Esophagus muscularis mucosa (tissue), 4 donors: ENCODE measurements at regions not wholly inside any gene's neighbourhood (a gene's known extent, or its start where the extent isn't known, plus 50 kb on each side); places are given as distances from the start of the nearest gene placed in this dataset.

Experiments
- DNase-seq: peaks from one replicate; pipeline ENCODE4 v3.0.0-alpha.2; 2017; ENCODE audit errors: extremely low spot score
- H3K27ac ChIP-seq, 4 donors: fragments of 200-600 bp; sonication (generic); replicated peaks in 1 of 4; 1 replicate in 3 of 4; 2 replicates in 1 of 4; pipeline ENCODE4 v1.5.1; 2016 to 2019; ENCODE audit warnings: mild to moderate bottlenecking in 1 of 4
- H3K27me3 ChIP-seq, 4 donors: fragments of 200-600 bp; sonication (generic); one replicate each; pipeline versions ENCODE4 v1.5.1 to v1.6.0; 2016 to 2019
- H3K36me3 ChIP-seq, 4 donors: fragments of 200-600 bp; sonication (generic); one replicate each; pipeline ENCODE4 v1.5.1; 2016 to 2019
- H3K4me1 ChIP-seq, 4 donors: fragments of 200-600 bp; sonication (generic); one replicate each; pipeline ENCODE4 v1.5.1; 2016 to 2019
- H3K4me3 ChIP-seq, 4 donors: fragments of 200-600 bp; sonication (generic); 1 replicate in 2 of 4; 2 replicates in 2 of 4; pipeline ENCODE4 v1.5.1; 2016 to 2019; ENCODE audit warnings: mild to moderate bottlenecking in 4 of 4, moderate library complexity in 1 of 4
- H3K9me3 ChIP-seq, 4 donors: fragments of 200-600 bp; sonication (generic); 1 replicate in 3 of 4; 2 replicates in 1 of 4; pipeline ENCODE4 v1.5.1; 2016 to 2019
- EP300 ChIP-seq: sonication (generic); formaldehyde crosslinking; IDR thresholded peaks from one replicate; pipeline ENCODE4 v1.6.1; 2017; ENCODE audit warnings: antibody characterized with exemption
- POLR2A ChIP-seq: fragments of 450-650 bp; IDR thresholded peaks from one replicate; pipeline ENCODE4 v1.6.1; 2017; ENCODE audit warnings: antibody characterized with exemption, moderate library complexity, mild to moderate bottlenecking, low read depth
- POLR2AphosphoS5 ChIP-seq, 2 donors: sonication (generic); formaldehyde crosslinking; IDR thresholded peaks; one replicate each; pipeline ENCODE4 v1.6.1; 2017; ENCODE audit warnings: antibody characterized with exemption in 2 of 2
- WGBS: methylation state at CpG from one replicate; pipeline ENCODE4 v1.1.5; 2018; 5-methylcytosine and 5-hydroxymethylcytosine counted together
- intact Hi-C: fragments of 100-400 bp; cut with DNase I; formaldehyde crosslinking; loops from one replicate; pipeline ENCODE4 v1.15.1; 2023
- TF ChIP-seq, protein P1 (sequence below), 3 experiments: fragments of 200-600 bp in 2 of 3; fragments of 450-650 bp in 1 of 3; sonication (generic) in 2 of 3; IDR thresholded peaks; one replicate each; pipeline ENCODE4 v1.5.1; 2017 to 2019; ENCODE audit warnings: antibody characterized with exemption in 3 of 3, mild to moderate bottlenecking in 2 of 3, moderate library complexity in 1 of 3

DNA sequence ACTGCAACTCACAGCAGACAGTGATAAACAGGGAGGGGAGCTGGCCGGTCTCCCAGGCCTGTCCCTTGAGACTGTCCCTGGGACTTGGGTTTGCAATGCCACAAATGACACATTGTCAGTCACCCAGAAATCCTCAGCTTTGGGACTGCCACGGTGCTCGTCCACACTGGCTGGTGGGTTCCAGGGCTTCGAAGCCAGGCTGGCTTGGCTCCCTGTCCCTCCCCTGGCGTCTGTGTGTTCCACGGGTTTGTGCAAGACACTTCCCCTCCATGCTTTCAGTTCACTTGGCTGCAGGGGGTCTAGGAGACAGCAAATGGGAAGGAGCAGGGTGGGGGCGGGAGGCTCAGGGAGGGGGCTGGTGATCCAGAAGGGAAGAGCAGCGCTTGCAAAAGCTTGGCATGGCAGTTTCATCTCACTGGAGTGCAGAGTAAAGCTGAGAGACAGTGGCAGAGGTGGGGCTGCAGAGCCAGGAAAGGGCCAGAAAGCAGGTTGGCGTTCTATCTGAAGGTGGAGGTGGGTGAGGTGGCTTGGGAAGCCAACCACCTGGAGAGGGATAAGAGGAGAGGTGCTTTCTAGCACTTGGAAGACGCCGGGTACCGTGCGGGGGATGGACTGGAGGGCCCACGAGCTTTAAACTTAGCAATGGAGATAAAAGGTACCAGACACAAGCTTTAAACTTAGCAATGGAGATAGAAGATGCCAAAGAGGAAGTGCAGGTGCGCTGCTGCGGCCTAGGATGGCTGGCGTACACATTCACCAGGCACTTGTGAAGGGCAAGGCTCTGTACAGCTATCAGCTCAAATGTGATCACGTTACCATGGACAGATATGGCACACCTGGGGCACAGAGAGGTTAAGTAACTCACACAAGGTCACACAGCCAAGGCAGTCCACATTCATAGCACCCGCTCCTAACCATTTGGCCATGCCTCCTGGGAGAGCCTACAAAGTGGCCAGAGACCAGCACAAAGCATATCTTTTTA lies 86.4 kb upstream of the SHISAL1 start:
- Histone ChIP-seq H3K4me1 (no peaks in the 10 kb centered on the region), H3K27ac (no peak overlapping the region), H3K4me3 (no peak overlapping the region), H3K36me3 (no peaks in the 10 kb centered on the region), H3K27me3 (peaks cover 0 to 4% (median 0%) of the 10 kb centered on the region in 4 donors), H3K9me3 (no peaks in the 10 kb centered on the region)
- TF ChIP-seq EP300 = no peak
- TF ChIP-seq, protein P1, sequence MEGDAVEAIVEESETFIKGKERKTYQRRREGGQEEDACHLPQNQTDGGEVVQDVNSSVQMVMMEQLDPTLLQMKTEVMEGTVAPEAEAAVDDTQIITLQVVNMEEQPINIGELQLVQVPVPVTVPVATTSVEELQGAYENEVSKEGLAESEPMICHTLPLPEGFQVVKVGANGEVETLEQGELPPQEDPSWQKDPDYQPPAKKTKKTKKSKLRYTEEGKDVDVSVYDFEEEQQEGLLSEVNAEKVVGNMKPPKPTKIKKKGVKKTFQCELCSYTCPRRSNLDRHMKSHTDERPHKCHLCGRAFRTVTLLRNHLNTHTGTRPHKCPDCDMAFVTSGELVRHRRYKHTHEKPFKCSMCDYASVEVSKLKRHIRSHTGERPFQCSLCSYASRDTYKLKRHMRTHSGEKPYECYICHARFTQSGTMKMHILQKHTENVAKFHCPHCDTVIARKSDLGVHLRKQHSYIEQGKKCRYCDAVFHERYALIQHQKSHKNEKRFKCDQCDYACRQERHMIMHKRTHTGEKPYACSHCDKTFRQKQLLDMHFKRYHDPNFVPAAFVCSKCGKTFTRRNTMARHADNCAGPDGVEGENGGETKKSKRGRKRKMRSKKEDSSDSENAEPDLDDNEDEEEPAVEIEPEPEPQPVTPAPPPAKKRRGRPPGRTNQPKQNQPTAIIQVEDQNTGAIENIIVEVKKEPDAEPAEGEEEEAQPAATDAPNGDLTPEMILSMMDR (IDR thresholded peaks at IDR 0.05) = no peak
- TF ChIP-seq POLR2AphosphoS5 (IDR thresholded peaks at IDR 0.05) = no peak
- no peak for TF ChIP-seq POLR2A
- intact Hi-C loops = no loop called here
- 95% methylated on average over 15 of the region's 19 CpGs for WGBS
- no peak for DNase-seq

DNA sequence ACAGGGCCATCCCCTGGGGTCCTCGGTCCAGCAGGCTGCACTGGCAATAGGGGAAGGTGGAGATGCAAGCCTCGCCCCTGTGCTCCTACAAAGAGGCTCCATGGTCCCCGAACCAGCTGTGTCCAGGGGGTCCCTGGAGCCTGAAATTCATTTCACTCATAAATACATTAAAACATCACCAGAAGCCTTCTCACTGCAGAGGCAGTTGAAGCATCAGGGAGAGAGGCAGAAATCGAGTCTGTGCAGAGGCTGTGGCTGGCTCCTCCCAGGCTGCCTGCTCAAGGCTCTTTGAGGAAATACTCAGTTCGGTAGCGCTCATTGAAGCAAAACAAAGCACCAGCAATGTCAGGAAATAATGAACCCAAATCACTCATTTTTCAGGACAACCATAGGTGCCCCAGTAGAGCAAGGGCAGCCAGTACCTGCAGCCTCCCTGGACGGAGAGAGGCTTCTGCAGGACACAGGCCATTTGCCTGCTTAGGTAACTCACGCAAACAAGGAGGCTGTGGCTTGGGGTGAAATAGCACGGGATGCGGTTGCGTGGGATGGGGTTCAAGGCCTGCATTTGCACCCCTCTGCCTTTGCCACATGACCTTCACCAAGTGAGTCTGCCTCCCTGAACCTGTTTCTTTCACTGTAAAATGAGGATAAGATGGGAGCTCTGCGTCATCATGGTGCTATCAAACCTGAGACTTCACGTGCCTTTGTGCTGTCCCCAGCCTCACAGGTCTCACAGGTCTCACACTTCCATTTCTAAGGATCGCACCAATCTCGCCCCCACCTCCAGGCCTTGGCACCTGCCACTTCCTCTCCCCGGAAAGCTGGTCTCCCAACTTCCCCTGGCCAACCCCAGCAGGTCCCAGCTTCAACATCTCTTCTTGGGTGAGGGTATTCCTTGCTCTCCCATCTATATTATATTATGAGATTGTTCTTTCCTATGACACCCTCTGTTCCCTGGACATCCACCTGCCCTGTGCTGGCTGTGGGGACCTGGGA lies 84.3 kb upstream of the SHISAL1 start:
- no peaks in the 10 kb centered on the region for H3K36me3 ChIP-seq
- intact Hi-C loops = no loop called here
- WGBS = 87% methylated on average over 15 of the region's 16 CpGs
- H3K4me3 ChIP-seq = no peak overlapping the region
- TF ChIP-seq EP300 = no peak
- TF ChIP-seq, protein P1 (IDR thresholded peaks at IDR 0.05) = no peak
- H3K4me1 ChIP-seq = no peaks in the 10 kb centered on the region
- no peaks in the 10 kb centered on the region for H3K9me3 ChIP-seq
- peaks cover 0 to 4% (median 0%) of the 10 kb centered on the region in 4 donors for H3K27me3 ChIP-seq
- H3K27ac ChIP-seq = no peak overlapping the region
- no peak for DNase-seq

DNA sequence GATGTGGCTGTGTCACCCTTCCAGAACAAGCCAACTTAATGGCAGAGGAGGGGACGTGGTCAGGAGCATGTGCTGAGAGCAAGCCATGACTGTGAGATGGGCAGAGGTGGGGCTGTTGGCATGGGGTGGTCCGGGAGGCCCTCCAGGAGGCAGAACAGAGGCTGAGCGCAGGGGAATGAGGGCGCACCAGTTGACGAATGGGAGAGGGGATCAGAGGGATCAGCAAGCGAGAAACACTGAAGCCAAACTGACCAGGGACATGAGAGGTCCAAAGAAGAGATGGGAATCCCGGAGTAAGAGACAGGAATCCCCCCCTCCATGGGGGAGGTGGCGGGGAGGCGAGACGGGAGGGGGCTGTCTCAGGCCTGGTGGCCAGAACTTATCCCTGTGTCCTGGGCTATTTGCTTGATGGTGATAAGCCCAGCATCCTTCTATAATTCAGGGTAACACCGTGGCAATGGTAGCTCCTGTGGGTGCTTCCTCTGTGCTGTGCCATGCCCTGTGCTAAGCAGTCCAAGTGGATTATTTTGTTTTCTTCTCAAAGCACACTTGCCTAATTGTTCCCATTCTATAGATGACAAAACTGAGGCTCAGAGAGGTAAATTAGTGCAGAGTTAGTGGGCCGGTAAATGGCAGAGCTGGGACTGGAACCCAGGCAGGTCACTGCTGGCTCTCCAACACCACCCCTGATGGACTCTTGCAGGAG lies 83.4 kb upstream of the SHISAL1 start:
- TF ChIP-seq POLR2A = no peak
- TF ChIP-seq POLR2AphosphoS5 (IDR thresholded peaks at IDR 0.05) = no peak
- no peak for TF ChIP-seq EP300
- TF ChIP-seq, protein P1 (IDR thresholded peaks at IDR 0.05) = no peak
- H3K27me3 ChIP-seq = peaks cover 0 to 4% (median 0%) of the 10 kb centered on the region in 4 donors
- no peaks in the 10 kb centered on the region for H3K9me3 ChIP-seq
- H3K4me1 ChIP-seq = peaks cover 0 to 3% (median 0%) of the 10 kb centered on the region in 4 donors
- H3K4me3 ChIP-seq = no peak overlapping the region
- 88% methylated on average over 12 of the region's 12 CpGs for WGBS
- no peaks in the 10 kb centered on the region for H3K36me3 ChIP-seq
- no peak for DNase-seq
- intact Hi-C loops = no loop called here
- no peak overlapping the region for H3K27ac ChIP-seq

DNA sequence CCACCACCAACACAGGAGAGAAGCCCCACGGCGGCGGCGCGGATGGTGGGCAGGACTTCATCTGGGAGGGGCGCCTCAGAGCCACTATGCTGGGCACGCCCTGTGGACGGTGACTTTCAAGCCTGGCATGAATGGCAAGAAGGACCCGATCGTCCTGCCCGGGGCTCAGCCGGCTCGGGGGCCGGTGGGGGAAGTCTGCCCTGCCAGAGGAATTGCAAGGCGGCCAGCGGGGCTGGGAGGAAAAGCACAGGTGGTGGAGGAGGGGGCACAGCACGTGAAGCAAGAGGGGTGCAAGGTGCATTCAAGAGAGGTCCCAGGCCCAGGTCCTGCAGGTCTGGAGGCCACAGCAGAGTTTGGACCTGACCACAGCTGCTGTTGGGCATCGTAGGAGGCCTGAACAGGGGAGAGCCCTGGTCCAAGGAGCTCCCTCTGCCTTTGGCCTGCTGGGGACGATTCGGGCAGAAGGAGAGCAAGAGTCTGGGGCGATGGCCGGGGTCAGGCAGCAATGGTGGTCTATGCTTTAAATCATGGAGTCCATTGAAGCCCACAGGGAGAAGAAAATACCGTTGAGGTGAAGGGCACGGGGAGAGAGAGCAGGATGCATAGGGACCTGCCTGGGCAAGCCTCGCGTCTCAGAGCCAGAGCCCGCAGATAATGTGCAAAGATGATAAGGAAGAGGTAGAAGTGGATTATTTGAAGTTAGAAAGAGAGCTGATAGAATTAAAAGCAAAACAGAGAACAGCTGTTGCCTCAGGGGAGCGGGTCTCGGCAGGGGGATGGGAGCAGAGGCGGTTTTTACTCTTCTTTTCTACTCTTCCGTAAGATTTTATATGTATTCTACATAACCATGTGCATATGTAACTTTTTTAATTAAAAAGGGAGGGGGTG lies 82.6 kb upstream of the SHISAL1 start:
- no peak for TF ChIP-seq EP300
- no peaks in the 10 kb centered on the region for H3K36me3 ChIP-seq
- intact Hi-C loops = no loop called here
- 88% methylated on average over 17 of the region's 31 CpGs for WGBS
- no peak overlapping the region for H3K27ac ChIP-seq
- no peaks in the 10 kb centered on the region for H3K9me3 ChIP-seq
- H3K4me3 ChIP-seq = no peak overlapping the region
- no peak for DNase-seq
- H3K27me3 ChIP-seq = peaks cover 0 to 4% (median 0%) of the 10 kb centered on the region in 4 donors
- peaks cover 0 to 6% (median 0%) of the 10 kb centered on the region in 4 donors for H3K4me1 ChIP-seq
